ENCODE measurements at regions not wholly inside any gene's neighbourhood (a gene's known extent, or its start where the extent isn't known, plus 50 kb on each side); places are given as distances from the start of the nearest gene placed in this dataset.

DNA sequence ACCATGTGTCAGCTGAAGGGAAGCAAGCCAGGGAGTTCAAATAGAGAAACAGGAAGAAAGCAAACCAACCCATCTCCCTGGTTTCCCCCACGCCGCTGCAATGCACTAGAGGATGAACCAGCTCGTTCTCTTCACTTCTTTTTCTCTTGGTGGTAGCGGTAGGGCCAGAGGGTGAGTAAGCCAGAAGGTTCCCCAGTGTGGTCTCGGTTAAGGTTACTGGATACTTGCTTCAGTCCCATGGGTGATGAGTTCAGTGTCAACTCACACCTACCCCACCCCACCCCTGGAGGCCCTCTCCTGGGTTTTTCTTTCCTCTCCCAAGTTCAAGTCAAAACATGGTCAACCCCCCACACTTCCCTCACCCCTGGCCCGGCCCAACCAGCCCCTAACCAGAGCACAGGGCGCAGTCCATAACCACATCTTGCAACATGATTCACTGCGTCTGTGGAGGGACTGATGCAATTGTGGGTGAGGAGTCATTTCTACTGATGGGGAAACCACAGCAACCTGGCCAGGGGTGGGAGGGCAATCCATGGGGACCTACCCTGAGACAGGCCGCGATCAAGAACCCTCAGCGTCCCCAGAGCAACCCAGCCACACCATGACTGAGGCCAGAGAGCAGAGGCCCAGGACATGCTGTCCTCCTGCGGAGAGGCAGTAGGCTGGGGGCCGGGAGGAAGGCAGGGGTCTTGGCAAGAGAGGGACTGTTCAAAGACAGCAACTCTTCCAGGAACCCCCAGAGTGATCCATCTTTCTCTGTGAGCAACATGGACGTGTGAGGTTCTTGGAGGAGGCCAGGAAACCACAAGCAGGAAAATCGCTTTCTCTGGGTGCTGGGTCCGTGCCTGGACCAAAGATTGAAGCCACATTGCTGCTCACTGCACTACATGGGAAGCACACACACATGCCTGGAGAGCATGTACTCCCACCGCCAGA, 276.6 kb downstream of the UACA start:
- Mint-ChIP-seq H3K27me3 (peaks cover 43% of the 10 kb centered on the region), H3K9me3 (no peaks in the 10 kb centered on the region), H3K36me3 (no peaks in the 10 kb centered on the region), H3K27ac (no peak overlapping the region), H3K4me1 (ENCODE audit: unreplicated experiment) (peaks cover 7% of the 10 kb centered on the region), H3K4me3 (no peak overlapping the region)
- no peak for DNase-seq (ENCODE audit: extremely low spot score, unreplicated experiment)
- TF ChIP-seq CTCF (conservative IDR thresholded peaks at IDR 0.05) = no peak

- Mint-ChIP-seq H3K4me3 (no peak overlapping the region), H3K9me3 (no peaks in the 10 kb centered on the region), H3K27ac (no peak overlapping the region), H3K36me3 (no peaks in the 10 kb centered on the region), H3K4me1 (ENCODE audit: unreplicated experiment) (peaks cover 6% of the 10 kb centered on the region), H3K27me3 (peaks cover 43% of the 10 kb centered on the region)
- no peak for DNase-seq (ENCODE audit: extremely low spot score, unreplicated experiment)
- TF ChIP-seq CTCF (conservative IDR thresholded peaks at IDR 0.05) = no peak
Observed at GRCh38 chr15:70486012-70486411, 277.3 kb downstream of the UACA start.

GRCh38 chr15:70484993-70485392, 278.4 kb downstream of the UACA start:
- no peaks in the 10 kb centered on the region for H3K9me3 Mint-ChIP-seq
- H3K4me1 Mint-ChIP-seq (ENCODE audit: unreplicated experiment) = peaks cover 6% of the 10 kb centered on the region
- no peak overlapping the region for H3K27ac Mint-ChIP-seq
- H3K27me3 Mint-ChIP-seq = peaks cover 36% of the 10 kb centered on the region
- H3K4me3 Mint-ChIP-seq = no peak overlapping the region
- DNase-seq (ENCODE audit: extremely low spot score, unreplicated experiment) = no peak
- no peaks in the 10 kb centered on the region for H3K36me3 Mint-ChIP-seq
- no peak for TF ChIP-seq CTCF (conservative IDR thresholded peaks at IDR 0.05)

DNA sequence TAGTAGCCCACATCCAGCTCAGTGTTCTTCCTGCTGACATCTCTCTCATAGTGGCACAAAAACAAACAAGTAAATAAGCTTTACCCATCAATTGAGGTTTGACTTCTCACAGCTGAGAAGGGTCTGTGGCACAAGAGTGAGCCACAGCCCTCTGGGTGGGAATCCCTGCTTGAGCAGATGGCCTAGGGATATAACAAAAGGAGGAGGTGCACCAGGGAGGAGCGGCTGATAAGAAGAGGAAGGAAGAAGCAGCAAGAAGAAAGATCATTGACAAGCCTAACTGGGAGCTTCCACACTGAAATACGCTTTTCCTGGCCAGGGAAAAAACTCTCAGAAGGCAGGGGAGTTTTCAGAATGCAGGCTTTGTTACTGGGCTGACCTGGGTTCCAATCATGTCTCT, 279.8 kb downstream of the UACA start:
- Mint-ChIP-seq H3K27me3 (peaks cover 33% of the 10 kb centered on the region), H3K9me3 (no peaks in the 10 kb centered on the region), H3K27ac (no peak overlapping the region), H3K36me3 (no peaks in the 10 kb centered on the region), H3K4me3 (no peak overlapping the region), H3K4me1 (ENCODE audit: unreplicated experiment) (peaks cover 6% of the 10 kb centered on the region)
- no peak for DNase-seq (ENCODE audit: extremely low spot score, unreplicated experiment)
- no peak for TF ChIP-seq CTCF (conservative IDR thresholded peaks at IDR 0.05)

GRCh38 chr15:70480196-70480856, 283.0 kb downstream of the UACA start:
- Mint-ChIP-seq H3K9me3 (no peaks in the 10 kb centered on the region), H3K27ac (no peak overlapping the region), H3K4me3 (no peak overlapping the region), H3K36me3 (no peaks in the 10 kb centered on the region), H3K4me1 (ENCODE audit: unreplicated experiment) (no peaks in the 10 kb centered on the region), H3K27me3 (peaks cover 36% of the 10 kb centered on the region)
- TF ChIP-seq CTCF (conservative IDR thresholded peaks at IDR 0.05) = no peak
- DNase-seq (ENCODE audit: extremely low spot score, unreplicated experiment) = no peak
